ENCODE measurements at regions not wholly inside any gene's neighbourhood (a gene's known extent, or its start where the extent isn't known, plus 50 kb on each side); places are given as distances from the start of the nearest gene placed in this dataset.

DNA sequence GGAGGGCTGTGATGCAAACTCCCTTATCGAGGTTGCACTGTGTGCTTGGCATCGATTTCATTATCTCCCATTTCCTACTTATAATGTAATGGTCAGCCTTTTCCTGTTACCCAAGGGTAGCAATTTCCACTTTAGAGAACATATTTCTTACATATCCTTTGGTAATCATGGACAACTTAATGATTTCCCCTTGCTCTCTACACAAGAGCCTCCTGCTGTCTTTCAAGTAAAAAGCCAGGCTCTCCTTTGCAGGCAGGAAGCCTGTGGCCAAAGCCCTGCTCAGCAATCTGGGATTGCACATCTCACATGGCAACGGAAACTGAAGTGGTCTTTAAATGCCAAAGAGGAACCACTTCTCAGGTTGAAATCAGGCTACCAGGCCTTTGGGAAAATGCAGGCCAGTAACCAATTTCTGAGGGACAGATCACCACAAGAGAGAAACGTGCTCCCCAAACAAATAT, 86.7 kb upstream of the IKZF1 start:
- TF ChIP-seq, protein P1, sequence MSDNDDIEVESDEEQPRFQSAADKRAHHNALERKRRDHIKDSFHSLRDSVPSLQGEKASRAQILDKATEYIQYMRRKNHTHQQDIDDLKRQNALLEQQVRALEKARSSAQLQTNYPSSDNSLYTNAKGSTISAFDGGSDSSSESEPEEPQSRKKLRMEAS (IDR thresholded peaks at IDR 0.05; ENCODE audit: low read depth) = no peak
- TF ChIP-seq, protein P2, sequence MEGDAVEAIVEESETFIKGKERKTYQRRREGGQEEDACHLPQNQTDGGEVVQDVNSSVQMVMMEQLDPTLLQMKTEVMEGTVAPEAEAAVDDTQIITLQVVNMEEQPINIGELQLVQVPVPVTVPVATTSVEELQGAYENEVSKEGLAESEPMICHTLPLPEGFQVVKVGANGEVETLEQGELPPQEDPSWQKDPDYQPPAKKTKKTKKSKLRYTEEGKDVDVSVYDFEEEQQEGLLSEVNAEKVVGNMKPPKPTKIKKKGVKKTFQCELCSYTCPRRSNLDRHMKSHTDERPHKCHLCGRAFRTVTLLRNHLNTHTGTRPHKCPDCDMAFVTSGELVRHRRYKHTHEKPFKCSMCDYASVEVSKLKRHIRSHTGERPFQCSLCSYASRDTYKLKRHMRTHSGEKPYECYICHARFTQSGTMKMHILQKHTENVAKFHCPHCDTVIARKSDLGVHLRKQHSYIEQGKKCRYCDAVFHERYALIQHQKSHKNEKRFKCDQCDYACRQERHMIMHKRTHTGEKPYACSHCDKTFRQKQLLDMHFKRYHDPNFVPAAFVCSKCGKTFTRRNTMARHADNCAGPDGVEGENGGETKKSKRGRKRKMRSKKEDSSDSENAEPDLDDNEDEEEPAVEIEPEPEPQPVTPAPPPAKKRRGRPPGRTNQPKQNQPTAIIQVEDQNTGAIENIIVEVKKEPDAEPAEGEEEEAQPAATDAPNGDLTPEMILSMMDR (IDR thresholded peaks at IDR 0.05) = no peak
